ENCODE measurements at regions not wholly inside any gene's neighbourhood (a gene's known extent, or its start where the extent isn't known, plus 50 kb on each side); places are given as distances from the start of the nearest gene placed in this dataset.

DNA sequence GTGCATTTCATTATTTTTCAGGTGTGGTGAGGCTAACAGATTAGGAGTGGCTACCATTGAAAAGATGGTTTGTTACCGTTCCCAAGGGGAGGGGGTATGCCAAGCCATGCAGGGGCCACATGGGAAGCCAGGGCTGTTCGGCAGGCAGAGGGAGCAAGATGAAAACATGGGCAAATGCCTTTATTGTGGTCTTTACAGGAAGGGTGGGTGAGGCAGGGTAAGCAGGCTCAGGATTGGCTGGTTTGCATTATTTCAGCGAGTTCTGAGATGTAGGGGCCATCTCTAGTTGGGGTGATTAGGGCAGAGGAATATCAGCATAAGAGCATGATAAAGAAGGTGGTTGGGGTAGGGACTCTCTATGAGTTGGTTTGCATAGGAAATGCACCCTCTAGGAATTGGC lies 117.6 kb downstream of the CCT6B start:
- Mint-ChIP-seq H3K27ac (no peak overlapping the region), H3K36me3 (ENCODE audit: low read depth) (no peaks in the 10 kb centered on the region), H3K27me3 (no peaks in the 10 kb centered on the region), H3K4me3 (no peak overlapping the region), H3K4me1 (ENCODE audit: low read depth) (no peaks in the 10 kb centered on the region), H3K9me3 (no peaks in the 10 kb centered on the region)
- Histone ChIP-seq H3K9me3 (ENCODE audit: control insufficient read depth in 1 of 2, insufficient read depth in 1 of 2, low read length in 2 of 2) (no peaks in the 10 kb centered on the region), H3K4me1 (ENCODE audit: insufficient read depth, low read length) (peaks cover 59% of the 10 kb centered on the region), H3K36me3 (ENCODE audit: insufficient read depth, low read length) (no peaks in the 10 kb centered on the region), H3K27ac (ENCODE audit: low read depth in 1 of 2, low read length in 2 of 2) (no peak overlapping the region), H3K4me3 (ENCODE audit: low read length) (no peak overlapping the region), H3K27me3 (ENCODE audit: control insufficient read depth in 1 of 2, insufficient read depth in 2 of 2, low read length in 2 of 2) (no peaks in the 10 kb centered on the region)
- peak in 4 of 14 experiments; percentile 3 to 43 (median 20) for DNase-seq
- peak; percentile 41 for ATAC-seq (ENCODE audit: poor library complexity)
- ChIA-PET POLR2A (no interaction called here), CTCF (no interaction called here)
- intact Hi-C loops (cut with DNase I, micrococcal nuclease) = no loop called here
- TF ChIP-seq, protein P1, sequence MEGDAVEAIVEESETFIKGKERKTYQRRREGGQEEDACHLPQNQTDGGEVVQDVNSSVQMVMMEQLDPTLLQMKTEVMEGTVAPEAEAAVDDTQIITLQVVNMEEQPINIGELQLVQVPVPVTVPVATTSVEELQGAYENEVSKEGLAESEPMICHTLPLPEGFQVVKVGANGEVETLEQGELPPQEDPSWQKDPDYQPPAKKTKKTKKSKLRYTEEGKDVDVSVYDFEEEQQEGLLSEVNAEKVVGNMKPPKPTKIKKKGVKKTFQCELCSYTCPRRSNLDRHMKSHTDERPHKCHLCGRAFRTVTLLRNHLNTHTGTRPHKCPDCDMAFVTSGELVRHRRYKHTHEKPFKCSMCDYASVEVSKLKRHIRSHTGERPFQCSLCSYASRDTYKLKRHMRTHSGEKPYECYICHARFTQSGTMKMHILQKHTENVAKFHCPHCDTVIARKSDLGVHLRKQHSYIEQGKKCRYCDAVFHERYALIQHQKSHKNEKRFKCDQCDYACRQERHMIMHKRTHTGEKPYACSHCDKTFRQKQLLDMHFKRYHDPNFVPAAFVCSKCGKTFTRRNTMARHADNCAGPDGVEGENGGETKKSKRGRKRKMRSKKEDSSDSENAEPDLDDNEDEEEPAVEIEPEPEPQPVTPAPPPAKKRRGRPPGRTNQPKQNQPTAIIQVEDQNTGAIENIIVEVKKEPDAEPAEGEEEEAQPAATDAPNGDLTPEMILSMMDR (IDR thresholded peaks at IDR 0.05) = no peak

DNA sequence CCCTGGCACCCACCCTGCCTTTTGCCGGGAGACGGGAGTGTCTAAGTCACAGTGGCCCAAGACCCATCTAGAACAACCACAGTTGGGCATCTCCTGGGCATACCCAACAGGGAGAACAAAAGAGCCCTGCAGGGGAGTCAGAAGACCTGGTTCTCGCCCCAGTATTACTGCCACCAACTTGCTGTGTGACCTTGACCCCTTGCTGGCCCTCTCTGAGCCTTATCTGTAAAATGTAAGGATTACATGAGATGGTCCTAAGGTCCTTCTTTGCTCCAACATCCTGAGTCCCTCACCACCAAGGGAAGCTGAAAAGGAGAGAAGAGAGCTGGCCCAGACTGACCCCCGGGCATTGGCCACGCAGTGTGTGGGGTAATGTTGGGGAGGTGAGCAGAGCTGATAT lies 119.0 kb downstream of the CCT6B start:
- ATAC-seq (ENCODE audit: poor library complexity) (no peak), DNase-seq (no peak)
- no peak overlapping the region for H3K4me3 ChIP-seq (ENCODE audit: low read length)
- intact Hi-C loops (cut with DNase I, micrococcal nuclease) = no loop called here
- Mint-ChIP-seq H3K27me3 (no peaks in the 10 kb centered on the region), H3K9me3 (no peaks in the 10 kb centered on the region), H3K4me3 (no peak overlapping the region), H3K27ac (no peak overlapping the region), H3K4me1 (ENCODE audit: low read depth) (no peaks in the 10 kb centered on the region), H3K36me3 (ENCODE audit: low read depth) (no peaks in the 10 kb centered on the region)
- POLR2A ChIA-PET = interaction anchor here (1.1 kb wide), 1 partner anchor 119 kb away, joined by 3 read pairs; the partner anchor contains the start of genes CCT6B and ZNF830
- no peaks in the 10 kb centered on the region for H3K9me3 ChIP-seq (ENCODE audit: control insufficient read depth in 1 of 2, insufficient read depth in 1 of 2, low read length in 2 of 2)
- peaks cover 59% of the 10 kb centered on the region for H3K4me1 ChIP-seq (ENCODE audit: insufficient read depth, low read length)
- H3K36me3 ChIP-seq (ENCODE audit: insufficient read depth, low read length) = no peaks in the 10 kb centered on the region
- CTCF ChIA-PET = no interaction called here
- no peaks in the 10 kb centered on the region for H3K27me3 ChIP-seq (ENCODE audit: control insufficient read depth in 1 of 2, insufficient read depth in 2 of 2, low read length in 2 of 2)
- H3K27ac ChIP-seq (ENCODE audit: low read depth in 1 of 2, low read length in 2 of 2) = no peak overlapping the region
- TF ChIP-seq, protein P1 (IDR thresholded peaks at IDR 0.05) = no peak

DNA sequence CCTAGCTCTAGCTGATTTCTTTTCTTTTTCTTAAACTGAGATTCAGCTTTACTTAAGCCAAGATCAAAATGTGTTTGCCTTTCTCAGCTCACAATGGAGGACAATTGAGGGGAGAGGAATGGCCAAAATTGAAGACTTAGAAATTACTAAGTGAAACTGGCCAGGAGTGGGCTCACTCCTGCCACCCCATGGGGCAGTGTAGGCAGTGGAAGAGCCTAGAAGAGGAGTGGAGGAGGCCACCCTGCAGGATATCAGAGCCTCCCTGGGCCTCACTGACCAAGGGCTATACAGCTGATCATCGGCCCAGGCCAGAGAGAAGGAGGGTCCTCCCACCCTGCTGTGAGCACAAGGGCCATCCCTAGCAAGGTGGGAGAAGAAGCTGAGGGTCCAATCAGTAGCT lies 119.8 kb downstream of the CCT6B start:
- H3K9me3 Mint-ChIP-seq = no peaks in the 10 kb centered on the region
- no peaks in the 10 kb centered on the region for H3K4me1 Mint-ChIP-seq (ENCODE audit: low read depth)
- intact Hi-C loops (cut with DNase I, micrococcal nuclease) = no loop called here
- H3K4me3 Mint-ChIP-seq = peak overlapping the region; percentile 17
- DNase-seq (no peak), ATAC-seq (ENCODE audit: poor library complexity) (no peak)
- peak overlapping the region; percentile 61 for H3K27ac Mint-ChIP-seq
- Histone ChIP-seq H3K36me3 (ENCODE audit: insufficient read depth, low read length) (no peaks in the 10 kb centered on the region), H3K27ac (ENCODE audit: low read depth in 1 of 2, low read length in 2 of 2) (peak overlapping the region; percentile 8 to 47), H3K4me1 (ENCODE audit: insufficient read depth, low read length) (peaks cover 59% of the 10 kb centered on the region), H3K27me3 (ENCODE audit: control insufficient read depth in 1 of 2, insufficient read depth in 2 of 2, low read length in 2 of 2) (no peaks in the 10 kb centered on the region), H3K4me3 (ENCODE audit: low read length) (no peak overlapping the region), H3K9me3 (ENCODE audit: control insufficient read depth in 1 of 2, insufficient read depth in 1 of 2, low read length in 2 of 2) (no peaks in the 10 kb centered on the region)
- H3K36me3 Mint-ChIP-seq (ENCODE audit: low read depth) = no peaks in the 10 kb centered on the region
- no peaks in the 10 kb centered on the region for H3K27me3 Mint-ChIP-seq
- ChIA-PET POLR2A (interaction anchor here (1.1 to 1.3 kb wide), 2 partner anchors 11 to 119 kb away, joined by 3 to 4 read pairs; partner anchors contain the start of genes CCT6B and ZNF830), CTCF (no interaction called here)
- TF ChIP-seq, protein P1 (IDR thresholded peaks at IDR 0.05) = no peak

Measured in CD4-positive, alpha-beta T cell (primary cell).